Body of pancreas (tissue), 4 donors: ENCODE measurements at regions not wholly inside any gene's neighbourhood (a gene's known extent, or its start where the extent isn't known, plus 50 kb on each side); places are given as distances from the start of the nearest gene placed in this dataset.

Experiments
- POLR2A ChIP-seq, 3 donors: fragments of 450-650 bp; IDR thresholded peaks; one replicate each; pipeline ENCODE4 v1.6.1; 2016; ENCODE audit warnings: antibody characterized with exemption in 3 of 3, mild to moderate bottlenecking in 2 of 3
- TF ChIP-seq, protein P1 (sequence below), 7 experiments: fragments of 450-650 bp in 4 of 7; fragments of 200-600 bp in 3 of 7; sonication (generic) in 3 of 7; IDR thresholded peaks; one replicate each; pipeline ENCODE4 v1.5.1; 2016 to 2019; ENCODE audit warnings: antibody characterized with exemption in 7 of 7

DNA sequence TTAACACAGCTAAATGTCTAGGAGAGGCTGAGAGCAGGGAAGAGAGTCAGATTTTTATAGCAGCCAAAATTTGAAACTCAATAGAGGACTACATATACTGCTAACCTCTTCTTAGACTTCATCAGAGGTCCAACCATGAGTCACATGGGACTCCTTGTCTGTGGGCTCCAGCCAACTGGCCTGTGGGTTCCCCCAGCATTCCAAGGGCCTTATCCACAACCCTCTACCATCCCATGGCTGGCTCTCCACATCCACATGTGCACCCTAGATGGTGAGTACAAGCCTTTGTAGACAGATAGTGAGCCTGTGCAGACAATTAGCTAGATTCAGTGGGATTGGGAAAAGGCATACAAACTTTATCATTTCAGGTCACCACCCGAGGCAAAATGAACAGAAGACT, 901.9 kb upstream of the ZEB2 start:
- TF ChIP-seq, protein P1, sequence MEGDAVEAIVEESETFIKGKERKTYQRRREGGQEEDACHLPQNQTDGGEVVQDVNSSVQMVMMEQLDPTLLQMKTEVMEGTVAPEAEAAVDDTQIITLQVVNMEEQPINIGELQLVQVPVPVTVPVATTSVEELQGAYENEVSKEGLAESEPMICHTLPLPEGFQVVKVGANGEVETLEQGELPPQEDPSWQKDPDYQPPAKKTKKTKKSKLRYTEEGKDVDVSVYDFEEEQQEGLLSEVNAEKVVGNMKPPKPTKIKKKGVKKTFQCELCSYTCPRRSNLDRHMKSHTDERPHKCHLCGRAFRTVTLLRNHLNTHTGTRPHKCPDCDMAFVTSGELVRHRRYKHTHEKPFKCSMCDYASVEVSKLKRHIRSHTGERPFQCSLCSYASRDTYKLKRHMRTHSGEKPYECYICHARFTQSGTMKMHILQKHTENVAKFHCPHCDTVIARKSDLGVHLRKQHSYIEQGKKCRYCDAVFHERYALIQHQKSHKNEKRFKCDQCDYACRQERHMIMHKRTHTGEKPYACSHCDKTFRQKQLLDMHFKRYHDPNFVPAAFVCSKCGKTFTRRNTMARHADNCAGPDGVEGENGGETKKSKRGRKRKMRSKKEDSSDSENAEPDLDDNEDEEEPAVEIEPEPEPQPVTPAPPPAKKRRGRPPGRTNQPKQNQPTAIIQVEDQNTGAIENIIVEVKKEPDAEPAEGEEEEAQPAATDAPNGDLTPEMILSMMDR (IDR thresholded peaks at IDR 0.05) = no peak
- TF ChIP-seq POLR2A (IDR thresholded peaks at IDR 0.05) = no peak
